IMR-90 (cell line): ENCODE measurements at regions not wholly inside any gene's neighbourhood (a gene's known extent, or its start where the extent isn't known, plus 50 kb on each side); places are given as distances from the start of the nearest gene placed in this dataset.

Experiments
- CTCF ChIP-seq: conservative IDR thresholded peaks from 2 replicates; pipeline ENCODE4 v1.5.1; 2012; ENCODE audit warnings: mild to moderate bottlenecking, low read depth, low read length, improper control_type of control experiment
- FOS ChIP-seq: fragments of 150-350 bp; IDR thresholded peaks from 2 replicates; pipeline ENCODE4 v1.6.1; 2016; ENCODE audit warnings: low read depth, low read length
- POLR2A ChIP-seq: IDR thresholded peaks from 2 replicates; pipeline ENCODE4 v1.6.1; 2012; ENCODE audit warnings: mild to moderate bottlenecking, low read depth, low read length
- RFX5 ChIP-seq: IDR thresholded peaks from 2 replicates; pipeline ENCODE4 v1.8.0; 2012; ENCODE audit warnings: low read depth, mild to moderate bottlenecking, low read length, moderate library complexity
- SMC3 ChIP-seq: fragments of 150-350 bp; IDR thresholded peaks from 2 replicates; pipeline ENCODE4 v1.6.1; 2016; ENCODE audit warnings: low read depth, mild to moderate bottlenecking, antibody characterized with exemption, low read length, moderate library complexity

GRCh38 chr5:142542078-142542477 is 143.8 kb downstream of the FGF1 start:
- no peak for TF ChIP-seq POLR2A
- TF ChIP-seq CTCF, result no peak
- TF ChIP-seq FOS, result no peak
- TF ChIP-seq RFX5, result no peak
- TF ChIP-seq SMC3, result no peak
